Loucy (cell line): ENCODE measurements at regions not wholly inside any gene's neighbourhood (a gene's known extent, or its start where the extent isn't known, plus 50 kb on each side); places are given as distances from the start of the nearest gene placed in this dataset.

Source experiments
- H2AFZ ChIP-seq: fragments of 200-600 bp; sonication (generic); 2 replicates; pipeline ENCODE4 v1.6.0; 2016; ENCODE audit warnings: antibody characterized with exemption, mild to moderate bottlenecking, low read length, moderate library complexity
- H3F3A ChIP-seq: fragments of 200-600 bp; 2 replicates; pipeline ENCODE4 v1.6.0; 2016; ENCODE audit warnings: antibody characterized with exemption, low read depth, mild to moderate bottlenecking
- H3K27me3 ChIP-seq: fragments of 200-600 bp; sonication (generic); 2 replicates; pipeline ENCODE4 v1.6.1; 2014; ENCODE audit warnings: low read length, mild to moderate bottlenecking; ENCODE audit not compliant: insufficient read depth, poor library complexity, severe bottlenecking
- H3K36me3 ChIP-seq: fragments of 200-600 bp; sonication (generic); 2 replicates; pipeline ENCODE4 v1.6.1; 2016; ENCODE audit warnings: low read length; ENCODE audit not compliant: insufficient read depth
- H3K4me1 ChIP-seq: fragments of 200-600 bp; sonication (generic); 2 replicates; pipeline ENCODE4 v1.5.1; 2014; ENCODE audit warnings: low read length, mild to moderate bottlenecking; ENCODE audit not compliant: insufficient read depth, poor library complexity, severe bottlenecking
- H3K4me2 ChIP-seq: fragments of 200-600 bp; sonication (generic); 2 replicates; pipeline ENCODE4 v1.6.0; 2014; ENCODE audit warnings: antibody characterized with exemption, low read length, low read depth, mild to moderate bottlenecking; ENCODE audit not compliant: poor library complexity, severe bottlenecking
- H3K4me3 ChIP-seq: fragments of 200-600 bp; sonication (generic); 2 replicates; pipeline ENCODE4 v1.5.1; 2014; ENCODE audit warnings: low read length, mild to moderate bottlenecking, mixed read lengths; ENCODE audit not compliant: poor library complexity, severe bottlenecking
- H3K79me2 ChIP-seq: fragments of 200-600 bp; sonication (generic); 2 replicates; pipeline ENCODE4 v1.6.1; 2014; ENCODE audit warnings: low read length; ENCODE audit not compliant: insufficient read depth
- H3K9ac ChIP-seq: fragments of 200-600 bp; sonication (generic); 2 replicates; pipeline ENCODE4 v1.6.0; 2014; ENCODE audit warnings: mild to moderate bottlenecking, low read depth, low read length, moderate library complexity; ENCODE audit not compliant: poor library complexity, severe bottlenecking
- H3K9me2 ChIP-seq: fragments of 200-600 bp; sonication (generic); replicated peaks from 2 replicates; pipeline ENCODE4 v1.6.1; 2016; ENCODE audit warnings: low read depth, low read length, mixed read lengths
- H3K9me3 ChIP-seq: fragments of 200-600 bp; sonication (generic); 2 replicates; pipeline ENCODE4 v1.6.1; 2014; ENCODE audit warnings: mild to moderate bottlenecking, antibody characterized with exemption, low read length, low read depth; ENCODE audit not compliant: insufficient read depth
- H4K20me1 ChIP-seq: fragments of 200-600 bp; sonication (generic); 2 replicates; pipeline ENCODE4 v1.6.0; 2014; ENCODE audit warnings: antibody characterized with exemption, low read length, mild to moderate bottlenecking; ENCODE audit not compliant: insufficient read depth, poor library complexity, severe bottlenecking
- CTCF ChIP-seq: fragments of 200-600 bp; sonication (generic); conservative IDR thresholded peaks from 2 replicates; pipeline ENCODE4 v1.5.1; 2014; ENCODE audit warnings: mild to moderate bottlenecking, antibody characterized with exemption, low read length
- EZH2phosphoT487 ChIP-seq: fragments of 200-600 bp; IDR thresholded peaks from 2 replicates; pipeline ENCODE4 v1.6.1; 2018; ENCODE audit warnings: antibody characterized with exemption, mild to moderate bottlenecking, moderate library complexity, borderline replicate concordance

GRCh38 chr2:241948299-241948897 is 78.9 kb downstream of the RTP5 start:
- Histone ChIP-seq H3K79me2 (no peaks in the 10 kb centered on the region), H3K36me3 (no peaks in the 10 kb centered on the region), H4K20me1 (no peaks in the 10 kb centered on the region)

GRCh38 chr2:241948901-241949735 is 79.6 kb downstream of the RTP5 start:
- peaks cover 20% of the 10 kb centered on the region for H3K4me1 ChIP-seq
- H3K9me2 ChIP-seq = no peaks in the 10 kb centered on the region
- H3K36me3 ChIP-seq = no peaks in the 10 kb centered on the region
- no peak overlapping the region for H3K4me3 ChIP-seq
- no peak for TF ChIP-seq EZH2phosphoT487
- no peak for TF ChIP-seq CTCF
- H4K20me1 ChIP-seq = no peaks in the 10 kb centered on the region
- H3K79me2 ChIP-seq = no peaks in the 10 kb centered on the region
- H3K9me3 ChIP-seq = no peaks in the 10 kb centered on the region
- H3K4me2 ChIP-seq = no peak overlapping the region
- H3K27me3 ChIP-seq = no peaks in the 10 kb centered on the region
- no peaks in the 10 kb centered on the region for H3F3A ChIP-seq
- H2AFZ ChIP-seq = no peak overlapping the region
- H3K9ac ChIP-seq = no peak overlapping the region

More at GRCh38 chr2:241948299-241948897, 78.9 kb downstream of the RTP5 start:
- Histone ChIP-seq H3K9me3 (no peaks in the 10 kb centered on the region), H3K4me1 (peaks cover 20% of the 10 kb centered on the region), H3K9ac (no peak overlapping the region), H3K4me2 (no peak overlapping the region), H3K4me3 (no peak overlapping the region), H3K9me2 (no peaks in the 10 kb centered on the region), H2AFZ (no peak overlapping the region), H3K27me3 (no peaks in the 10 kb centered on the region), H3F3A (no peaks in the 10 kb centered on the region)
- TF ChIP-seq CTCF (no peak), EZH2phosphoT487 (no peak)

GRCh38 chr2:241949736-241950412 is 80.3 kb downstream of the RTP5 start:
- Histone ChIP-seq H3K9me2 (no peaks in the 10 kb centered on the region), H2AFZ (no peak overlapping the region), H3K9me3 (no peaks in the 10 kb centered on the region), H3K4me3 (no peak overlapping the region), H3K4me1 (peaks cover 20% of the 10 kb centered on the region), H3K36me3 (no peaks in the 10 kb centered on the region), H3K27me3 (no peaks in the 10 kb centered on the region), H3K4me2 (no peak overlapping the region), H3F3A (no peaks in the 10 kb centered on the region), H3K9ac (no peak overlapping the region), H4K20me1 (no peaks in the 10 kb centered on the region), H3K79me2 (no peaks in the 10 kb centered on the region)
- TF ChIP-seq CTCF (no peak), EZH2phosphoT487 (no peak)
